CD4-positive, alpha-beta T cell treated with Interleukin-1 beta for 1 hour (primary cell): ENCODE measurements at regions not wholly inside any gene's neighbourhood (a gene's known extent, or its start where the extent isn't known, plus 50 kb on each side); places are given as distances from the start of the nearest gene placed in this dataset.
"Not testable (repeated sequence)": the region's sequence is repeated elsewhere in the genome, so short reads cannot be mapped to it uniquely, and the experiment has no call there.

ENCODE experiments used
- DNase-seq, 2 donors: peaks; one replicate each; pipeline ENCODE4 v3.0.0-alpha.2; 2020 to 2022

DNA sequence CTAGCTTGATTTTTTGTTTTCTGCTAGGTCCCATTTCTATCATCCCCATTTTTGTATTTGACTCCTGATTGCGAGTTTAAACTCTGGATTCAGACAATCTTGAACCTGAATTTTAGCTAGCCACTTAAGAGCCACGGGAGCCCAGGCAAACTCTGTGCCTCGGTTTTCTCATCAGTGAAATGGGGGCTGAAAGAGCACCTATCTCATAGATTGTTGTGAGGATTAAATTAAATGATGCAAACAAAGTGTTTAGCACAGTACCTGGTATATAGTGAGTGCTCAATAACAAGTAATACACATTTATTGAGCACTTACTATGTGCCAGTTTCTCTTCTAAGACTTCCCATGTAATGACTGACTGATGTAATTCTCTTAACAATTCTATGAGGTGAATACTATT, 158.1 kb upstream of the POU3F1 start:
- DNase-seq: no peak

DNA sequence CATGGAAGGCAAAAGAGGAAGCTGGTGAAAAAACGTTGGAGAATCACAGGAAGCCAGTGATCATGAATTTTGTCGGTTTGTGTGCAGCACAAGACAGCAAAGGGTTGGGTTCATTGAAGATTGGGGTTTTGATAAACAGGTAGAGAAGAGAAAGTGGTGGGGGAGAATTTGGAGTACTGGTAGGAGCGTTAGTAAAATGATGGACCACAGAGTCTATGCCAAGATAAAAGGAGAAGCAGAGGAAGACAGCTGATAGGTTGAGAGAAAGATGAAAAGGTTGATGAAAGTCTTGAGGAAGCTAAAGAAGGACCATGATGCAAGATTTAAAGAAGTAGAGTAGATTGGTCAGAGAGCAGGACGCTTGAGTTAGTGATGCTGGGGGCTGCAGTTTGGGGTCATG, 156.8 kb upstream of the POU3F1 start:
- no peak for DNase-seq

GRCh38 chr1:38201431-38201830, 154.8 kb upstream of the POU3F1 start:
- no peak for DNase-seq

GRCh38 chr1:38198621-38199020, 152.0 kb upstream of the POU3F1 start:
- DNase-seq: no peak

- DNase-seq: no peak
Observed at GRCh38 chr1:38198099-38198498, 151.5 kb upstream of the POU3F1 start.

DNA sequence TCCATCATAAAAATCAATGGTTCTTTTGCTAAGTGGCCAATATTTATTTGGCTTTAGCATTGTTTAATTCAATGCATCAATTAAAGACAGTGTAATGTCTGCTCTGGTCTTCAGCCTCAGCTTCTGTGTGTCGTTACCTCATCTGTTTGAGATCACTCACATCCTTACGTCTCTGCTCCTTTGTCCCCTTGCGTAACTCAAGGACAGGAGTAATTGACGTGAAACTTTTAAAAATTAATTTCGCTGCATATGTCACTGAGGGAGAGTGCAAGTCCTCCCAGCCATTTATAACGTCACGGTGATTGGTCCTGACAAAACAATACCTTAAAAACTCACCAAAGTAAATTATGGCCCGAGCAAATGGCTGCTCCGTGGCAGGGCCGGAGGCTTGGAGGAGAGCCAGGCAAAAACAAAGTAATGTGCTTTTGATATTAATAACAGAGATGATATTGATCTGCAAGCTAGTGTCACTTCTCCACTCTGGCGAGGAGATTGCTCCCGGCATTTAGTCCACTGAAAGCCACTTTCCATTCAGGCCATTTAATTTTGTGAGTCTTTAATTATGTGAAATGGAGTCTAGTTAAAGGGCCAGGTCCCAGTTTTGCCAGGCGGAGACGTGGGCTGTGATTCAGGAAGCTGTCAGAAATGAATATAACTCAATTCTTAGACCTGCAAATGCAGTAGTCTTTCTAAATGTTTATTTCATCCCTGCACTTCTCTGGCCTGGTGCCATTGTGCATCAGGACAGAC, 150.9 kb upstream of the POU3F1 start:
- DNase-seq: no peak

- DNase-seq: no peak
Observed at GRCh38 chr1:38194472-38194871, 147.9 kb upstream of the POU3F1 start.

- no peak for DNase-seq
Observed at GRCh38 chr1:38193040-38193439, 146.4 kb upstream of the POU3F1 start.

DNA sequence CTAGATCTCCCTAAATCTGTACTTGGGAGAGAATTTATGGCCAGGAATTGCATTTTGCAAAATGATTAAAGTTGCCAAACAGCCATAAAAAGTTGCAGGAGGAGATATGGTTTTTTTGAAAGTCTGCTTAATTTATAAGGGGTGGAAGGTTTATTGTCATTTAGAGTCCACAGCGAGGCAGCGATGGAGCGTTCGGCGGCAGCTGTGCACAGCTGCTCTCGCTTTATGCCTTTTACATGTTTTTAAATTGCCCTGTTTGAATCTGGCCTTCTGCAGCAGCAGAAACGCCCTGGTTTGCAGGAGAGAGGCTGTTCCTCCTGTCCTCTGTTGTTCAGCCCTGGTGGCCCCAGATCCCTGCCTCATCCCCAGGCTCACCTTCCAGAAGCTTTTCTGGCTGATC, 144.9 kb upstream of the POU3F1 start:
- no peak for DNase-seq

DNA sequence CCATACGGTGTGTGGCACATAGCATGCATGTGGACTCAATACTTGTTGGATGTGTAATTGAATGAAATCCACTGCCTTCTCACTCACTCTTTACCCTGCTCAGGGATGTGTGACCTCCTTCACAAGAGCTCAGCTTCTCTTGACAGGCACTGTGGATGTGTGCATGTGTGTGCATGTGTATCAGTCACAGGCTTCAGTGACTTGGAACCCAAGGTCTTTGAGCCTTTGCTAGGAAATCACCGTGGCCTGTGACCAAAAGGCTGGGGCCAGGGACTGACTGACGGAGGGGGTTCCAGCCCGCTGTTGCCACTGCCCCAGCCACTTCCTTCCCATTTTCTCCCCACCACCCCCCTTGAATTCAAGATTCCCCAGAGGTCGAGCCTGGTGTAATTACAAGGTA, 144.4 kb upstream of the POU3F1 start:
- no peak for DNase-seq

DNA sequence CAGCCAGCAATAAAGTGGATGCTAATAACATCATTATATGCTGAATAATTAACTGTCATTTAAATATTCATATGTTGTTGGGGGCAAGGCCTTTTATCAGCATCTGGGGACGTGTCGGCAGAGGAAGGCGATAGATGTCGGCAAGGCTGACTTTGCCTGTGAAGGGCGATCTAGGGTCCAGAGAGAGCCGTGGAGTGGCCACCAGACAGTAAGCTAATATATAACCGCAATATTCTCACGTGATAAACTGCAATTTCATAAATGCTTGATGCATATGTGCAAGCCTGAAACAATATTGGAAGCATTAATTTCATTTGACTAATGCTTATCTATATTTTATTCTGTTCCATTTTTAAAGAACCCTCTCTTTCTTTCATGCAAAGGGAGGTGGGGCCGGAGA, 141.0 kb upstream of the POU3F1 start:
- DNase-seq: no peak

GRCh38 chr1:38186566-38186965, 140.0 kb upstream of the POU3F1 start:
- DNase-seq: no peak

GRCh38 chr1:38185913-38186312, 139.3 kb upstream of the POU3F1 start:
- DNase-seq: no peak

GRCh38 chr1:38183747-38184146, 137.2 kb upstream of the POU3F1 start:
- no peak for DNase-seq

- no peak for DNase-seq
Observed at GRCh38 chr1:38183096-38183495, 136.5 kb upstream of the POU3F1 start.

DNA sequence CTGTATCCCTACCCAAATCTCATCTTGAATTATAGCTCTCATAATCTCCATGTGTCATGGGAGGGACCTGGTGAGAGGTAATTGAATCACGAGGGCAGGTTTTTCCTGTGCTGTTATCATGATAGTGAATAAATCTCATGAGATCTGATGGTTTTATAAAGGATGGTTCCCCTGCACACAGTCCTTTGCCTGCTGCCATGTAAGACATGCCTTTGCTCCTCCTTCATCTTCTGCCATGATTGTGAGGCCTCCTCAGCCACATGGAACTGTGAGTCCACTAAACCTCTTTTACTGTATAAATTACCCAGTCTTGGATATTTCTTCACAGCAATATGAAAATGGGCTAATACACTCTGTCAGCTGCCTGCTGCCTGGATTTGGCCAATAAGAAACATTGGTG, 133.8 kb upstream of the POU3F1 start:
- not testable (repeated sequence) for DNase-seq

DNA sequence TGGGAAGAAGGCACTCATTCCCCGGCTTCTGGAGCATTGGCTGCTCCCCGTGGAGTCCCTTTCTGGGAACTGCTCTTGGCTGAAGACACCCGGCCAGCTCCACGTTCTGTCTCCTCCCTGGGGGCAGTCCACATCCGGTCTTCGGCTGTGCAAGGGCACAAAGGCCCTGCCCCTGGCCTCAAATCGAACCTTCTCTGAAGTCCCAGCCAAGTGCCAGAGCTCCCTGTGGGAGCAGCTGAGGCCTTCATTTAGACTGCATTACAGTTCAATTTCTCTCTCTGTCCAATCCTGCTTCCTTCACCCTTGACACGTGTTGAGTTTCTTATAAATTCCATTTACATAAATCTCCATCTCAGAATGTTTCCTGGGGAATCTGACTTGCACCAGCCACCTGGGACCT, 132.9 kb upstream of the POU3F1 start:
- no peak for DNase-seq

DNA sequence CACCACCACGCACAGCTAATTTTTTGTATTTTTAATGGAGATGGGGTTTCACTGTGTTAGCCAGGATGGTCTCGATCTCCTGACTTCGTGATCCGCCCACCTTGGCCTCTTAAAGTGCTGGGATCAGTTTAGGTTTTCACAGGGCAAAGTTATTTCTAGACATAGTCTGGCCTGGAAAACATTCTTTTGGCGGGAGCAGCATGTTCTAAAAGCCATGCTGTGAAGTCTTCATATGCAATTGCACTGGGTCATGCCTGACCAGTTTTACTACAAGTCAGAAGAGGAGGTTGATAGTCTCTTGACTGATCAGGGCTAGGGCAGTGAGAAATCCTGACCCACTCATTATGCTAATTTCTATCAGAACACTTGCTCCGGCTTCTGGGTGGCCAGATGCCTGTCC, 131.6 kb upstream of the POU3F1 start:
- no peak for DNase-seq

- DNase-seq: no peak
Observed at GRCh38 chr1:38175121-38175520, 128.5 kb upstream of the POU3F1 start.

GRCh38 chr1:38173848-38174247, 127.3 kb upstream of the POU3F1 start:
- DNase-seq: no peak

DNA sequence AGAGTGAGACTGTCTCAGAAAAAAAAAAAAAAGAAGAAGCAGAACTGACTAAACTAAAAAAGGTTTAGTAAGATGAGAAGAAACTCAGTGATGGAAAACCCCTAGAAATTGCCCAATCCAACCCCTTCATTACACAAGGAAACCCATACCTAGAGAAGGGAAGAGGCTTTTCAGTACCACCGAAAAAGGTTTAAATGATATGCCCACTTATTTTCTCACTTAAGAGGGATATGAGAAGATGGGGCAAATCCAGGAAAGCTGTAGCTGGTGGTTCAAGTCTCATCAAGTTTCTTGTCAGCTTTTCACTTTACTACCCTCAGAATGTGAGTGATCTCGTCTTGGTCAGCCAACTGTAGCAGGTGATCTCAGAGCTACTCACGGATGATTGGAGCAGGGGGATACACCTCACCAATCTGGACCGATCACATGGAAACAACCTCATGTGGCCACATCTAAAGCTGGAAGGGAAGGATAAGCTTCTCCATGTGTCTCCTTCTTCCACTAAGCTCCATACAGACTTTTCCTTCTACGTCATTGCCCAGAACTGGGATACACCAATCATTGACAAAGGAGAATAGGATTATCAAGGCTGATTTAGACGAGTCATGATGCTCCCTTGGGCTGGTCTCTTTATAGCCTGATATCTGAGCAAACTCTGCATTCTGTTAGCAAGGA, 126.7 kb upstream of the POU3F1 start:
- DNase-seq: peak in 1 of 2 donors; percentile 3

GRCh38 chr1:38169121-38169520, 122.5 kb upstream of the POU3F1 start:
- no peak for DNase-seq

GRCh38 chr1:38168365-38168764, 121.8 kb upstream of the POU3F1 start:
- DNase-seq: no peak

- no peak for DNase-seq
Observed at GRCh38 chr1:38166461-38166860, 119.9 kb upstream of the POU3F1 start.
